Uterus (tissue), 3 donors: ENCODE measurements at regions not wholly inside any gene's neighbourhood (a gene's known extent, or its start where the extent isn't known, plus 50 kb on each side); places are given as distances from the start of the nearest gene placed in this dataset.

Source experiments
- DNase-seq, 2 donors: peaks; one replicate each; pipeline ENCODE4 v3.0.0-alpha.2; 2019 to 2020
- H3K27ac ChIP-seq, 2 donors: fragments of 200-600 bp; sonication (generic); 1 replicate in 1 of 2; 2 replicates in 1 of 2; pipeline ENCODE4 v1.5.1; 2016 to 2018
- H3K27me3 ChIP-seq, 2 donors: fragments of 200-600 bp; sonication (generic); one replicate each; pipeline ENCODE4 v1.5.1; 2018 to 2019; ENCODE audit warnings: control low read depth in 1 of 2
- H3K36me3 ChIP-seq, 2 donors: fragments of 200-600 bp; sonication (generic); one replicate each; pipeline ENCODE4 v1.5.1; 2019; ENCODE audit warnings: control low read depth in 1 of 2
- H3K4me1 ChIP-seq, 2 donors: fragments of 200-600 bp; sonication (generic); one replicate each; pipeline ENCODE4 v1.5.1; 2018 to 2019; ENCODE audit warnings: control low read depth in 1 of 2
- H3K4me3 ChIP-seq, 2 donors: fragments of 200-600 bp; sonication (generic); 1 replicate in 1 of 2; 2 replicates in 1 of 2; pipeline ENCODE4 v1.5.1; 2018 to 2019; ENCODE audit warnings: mild to moderate bottlenecking in 1 of 2
- H3K9me3 ChIP-seq, 2 donors: fragments of 200-600 bp; sonication (generic); one replicate each; pipeline ENCODE4 v1.5.1; 2019; ENCODE audit warnings: control low read depth in 1 of 2
- POLR2A ChIP-seq, 2 donors: fragments of 450-650 bp; IDR thresholded peaks; one replicate each; pipeline ENCODE4 v1.6.1; 2016; ENCODE audit warnings: antibody characterized with exemption in 2 of 2, mild to moderate bottlenecking in 1 of 2, moderate library complexity in 1 of 2
- intact Hi-C: fragments of 100-400 bp; cut with DNase I; formaldehyde crosslinking; loops from one replicate; pipeline ENCODE4 v1.15.1; 2023; ENCODE audit warnings: low total_unique reads
- TF ChIP-seq, protein P1 (sequence below), 4 experiments: fragments of 200-600 bp in 2 of 4; fragments of 450-650 bp in 2 of 4; sonication (generic) in 2 of 4; IDR thresholded peaks; one replicate each; pipeline ENCODE4 v1.5.1; 2016 to 2019; ENCODE audit warnings: antibody characterized with exemption in 4 of 4, mild to moderate bottlenecking in 2 of 4, moderate library complexity in 1 of 4
- donor health status: DM: yes; HTN: yes; CAD: no.

DNA sequence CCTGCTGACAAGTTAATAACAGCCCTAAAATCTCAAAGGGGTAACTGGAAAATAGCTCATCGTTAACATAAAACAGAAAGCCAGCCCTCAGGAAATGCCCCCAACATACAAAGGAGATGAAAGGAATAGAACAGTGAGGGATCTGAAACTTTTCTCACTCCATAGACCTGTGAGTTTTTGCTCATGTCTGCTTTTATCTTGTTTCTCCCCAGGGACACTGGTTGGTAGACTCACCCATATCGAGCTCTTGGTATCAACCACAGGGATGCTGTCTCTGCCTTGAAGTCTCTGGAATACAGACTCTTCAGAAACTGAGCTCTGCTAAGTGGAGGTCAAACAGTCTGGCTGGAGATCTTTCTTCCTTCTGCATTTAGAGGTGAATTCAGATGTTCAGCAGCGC is 77.4 kb upstream of the CAMK1G start:
- H3K27me3 ChIP-seq = no peaks in the 10 kb centered on the region
- no peak overlapping the region for H3K27ac ChIP-seq
- no peak overlapping the region for H3K4me3 ChIP-seq
- TF ChIP-seq, protein P1, sequence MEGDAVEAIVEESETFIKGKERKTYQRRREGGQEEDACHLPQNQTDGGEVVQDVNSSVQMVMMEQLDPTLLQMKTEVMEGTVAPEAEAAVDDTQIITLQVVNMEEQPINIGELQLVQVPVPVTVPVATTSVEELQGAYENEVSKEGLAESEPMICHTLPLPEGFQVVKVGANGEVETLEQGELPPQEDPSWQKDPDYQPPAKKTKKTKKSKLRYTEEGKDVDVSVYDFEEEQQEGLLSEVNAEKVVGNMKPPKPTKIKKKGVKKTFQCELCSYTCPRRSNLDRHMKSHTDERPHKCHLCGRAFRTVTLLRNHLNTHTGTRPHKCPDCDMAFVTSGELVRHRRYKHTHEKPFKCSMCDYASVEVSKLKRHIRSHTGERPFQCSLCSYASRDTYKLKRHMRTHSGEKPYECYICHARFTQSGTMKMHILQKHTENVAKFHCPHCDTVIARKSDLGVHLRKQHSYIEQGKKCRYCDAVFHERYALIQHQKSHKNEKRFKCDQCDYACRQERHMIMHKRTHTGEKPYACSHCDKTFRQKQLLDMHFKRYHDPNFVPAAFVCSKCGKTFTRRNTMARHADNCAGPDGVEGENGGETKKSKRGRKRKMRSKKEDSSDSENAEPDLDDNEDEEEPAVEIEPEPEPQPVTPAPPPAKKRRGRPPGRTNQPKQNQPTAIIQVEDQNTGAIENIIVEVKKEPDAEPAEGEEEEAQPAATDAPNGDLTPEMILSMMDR (IDR thresholded peaks at IDR 0.05) = no peak
- TF ChIP-seq POLR2A (IDR thresholded peaks at IDR 0.05) = no peak
- no peak for DNase-seq
- peaks cover 0 to under 1% of the 10 kb centered on the region in 2 donors for H3K9me3 ChIP-seq
- intact Hi-C loops = no loop called here
- no peaks in the 10 kb centered on the region for H3K36me3 ChIP-seq
- H3K4me1 ChIP-seq = no peaks in the 10 kb centered on the region

DNA sequence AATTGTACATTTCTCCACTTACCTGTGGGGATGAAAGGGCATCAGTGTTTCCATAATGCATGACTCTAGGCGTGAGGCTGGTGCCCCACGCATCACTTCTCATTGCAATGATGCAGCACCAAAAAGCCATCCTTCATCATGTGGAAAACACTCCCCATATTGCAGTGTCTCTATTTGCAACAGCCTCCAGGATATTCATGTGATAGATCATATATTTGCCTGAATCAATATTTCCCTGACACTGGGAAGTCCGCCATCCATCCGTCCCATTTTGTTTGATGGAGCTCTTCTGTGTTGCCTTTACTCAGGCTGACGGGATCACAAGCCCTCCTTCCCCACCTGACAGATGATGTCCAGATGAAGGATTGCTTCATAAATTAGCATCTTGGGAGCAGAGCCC is 74.5 kb upstream of the CAMK1G start:
- DNase-seq = no peak
- no peaks in the 10 kb centered on the region for H3K4me1 ChIP-seq
- intact Hi-C loops = no loop called here
- no peak overlapping the region for H3K4me3 ChIP-seq
- no peaks in the 10 kb centered on the region for H3K27me3 ChIP-seq
- no peaks in the 10 kb centered on the region for H3K36me3 ChIP-seq
- no peaks in the 10 kb centered on the region for H3K9me3 ChIP-seq
- H3K27ac ChIP-seq = no peak overlapping the region
- TF ChIP-seq, protein P1 (IDR thresholded peaks at IDR 0.05) = no peak
- no peak for TF ChIP-seq POLR2A (IDR thresholded peaks at IDR 0.05)

DNA sequence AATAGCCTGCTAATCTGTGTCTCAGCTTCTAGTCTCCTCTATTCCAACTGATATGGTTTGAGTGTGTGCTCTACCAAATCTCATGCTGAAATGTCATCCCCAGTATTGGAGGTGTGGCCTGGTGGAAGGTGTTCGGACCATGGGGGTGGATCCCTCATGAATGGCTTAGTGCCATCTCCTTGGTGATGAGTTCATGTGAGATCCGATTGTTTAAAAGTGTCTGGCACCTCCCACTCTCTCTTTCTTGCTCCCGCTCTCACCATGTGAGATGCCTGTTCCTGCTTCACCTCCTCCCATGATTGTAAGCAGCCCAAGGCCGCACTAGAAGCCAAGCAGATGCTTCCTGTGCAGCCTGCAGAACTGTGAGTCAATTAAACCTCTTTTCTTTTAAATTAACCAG is 73.5 kb upstream of the CAMK1G start:
- TF ChIP-seq POLR2A (IDR thresholded peaks at IDR 0.05) = no peak
- TF ChIP-seq, protein P1 (IDR thresholded peaks at IDR 0.05) = no peak
- no peaks in the 10 kb centered on the region for H3K27me3 ChIP-seq
- no peaks in the 10 kb centered on the region for H3K4me1 ChIP-seq
- no peaks in the 10 kb centered on the region for H3K9me3 ChIP-seq
- no peak overlapping the region for H3K27ac ChIP-seq
- intact Hi-C loops = no loop called here
- DNase-seq = no peak
- H3K4me3 ChIP-seq = no peak overlapping the region
- no peaks in the 10 kb centered on the region for H3K36me3 ChIP-seq

DNA sequence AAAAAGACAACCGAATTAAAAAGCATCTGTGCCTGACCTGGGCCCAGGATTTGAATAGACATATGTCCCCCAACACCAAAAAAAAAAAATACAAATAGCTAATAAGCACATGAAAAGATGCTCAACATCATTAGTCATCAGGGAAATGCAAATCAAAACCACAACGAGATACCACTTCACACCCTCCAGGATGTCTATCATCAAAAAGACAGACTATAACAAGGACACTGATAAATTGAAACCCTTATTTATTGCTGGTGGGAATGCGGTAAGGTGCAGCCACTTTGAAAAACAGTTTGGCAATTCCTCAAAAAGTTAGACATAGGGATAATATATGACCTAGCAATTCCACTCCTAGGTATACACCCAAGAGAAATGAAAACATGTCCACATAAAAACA is 72.3 kb upstream of the CAMK1G start:
- no peaks in the 10 kb centered on the region for H3K27me3 ChIP-seq
- intact Hi-C loops = no loop called here
- no peaks in the 10 kb centered on the region for H3K36me3 ChIP-seq
- TF ChIP-seq, protein P1 (IDR thresholded peaks at IDR 0.05) = no peak
- no peak for TF ChIP-seq POLR2A (IDR thresholded peaks at IDR 0.05)
- no peaks in the 10 kb centered on the region for H3K9me3 ChIP-seq
- no peak overlapping the region for H3K4me3 ChIP-seq
- no peak for DNase-seq
- H3K27ac ChIP-seq = no peak overlapping the region
- no peaks in the 10 kb centered on the region for H3K4me1 ChIP-seq

DNA sequence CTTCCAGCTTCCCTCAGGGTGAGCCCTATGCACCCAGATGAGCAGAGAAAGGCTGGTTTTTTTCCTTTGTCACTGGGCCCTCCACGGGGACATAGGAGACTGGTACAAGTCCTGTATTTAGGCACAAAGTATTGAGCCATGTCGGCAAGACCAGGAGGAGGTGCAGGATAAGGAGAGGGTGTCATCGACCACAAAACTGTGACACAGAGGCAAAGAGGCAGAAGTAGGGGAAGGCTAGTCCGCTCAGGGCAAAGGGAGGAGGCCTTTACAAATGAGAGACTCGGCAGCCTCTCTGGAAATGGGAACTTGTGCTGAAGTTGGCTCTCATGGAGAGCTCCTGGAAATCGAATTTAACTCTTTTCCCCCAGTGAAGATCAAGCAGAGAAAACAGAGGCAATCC is 70.7 kb upstream of the CAMK1G start:
- no peak for DNase-seq
- H3K9me3 ChIP-seq = no peaks in the 10 kb centered on the region
- no peaks in the 10 kb centered on the region for H3K4me1 ChIP-seq
- H3K27me3 ChIP-seq = no peaks in the 10 kb centered on the region
- H3K36me3 ChIP-seq = no peaks in the 10 kb centered on the region
- no peak for TF ChIP-seq POLR2A (IDR thresholded peaks at IDR 0.05)
- TF ChIP-seq, protein P1 (IDR thresholded peaks at IDR 0.05) = no peak
- intact Hi-C loops = no loop called here
- H3K4me3 ChIP-seq = no peak overlapping the region
- H3K27ac ChIP-seq = no peak overlapping the region
